HuH-7 (cell line): ENCODE measurements at regions not wholly inside any gene's neighbourhood (a gene's known extent, or its start where the extent isn't known, plus 50 kb on each side); places are given as distances from the start of the nearest gene placed in this dataset.
"Not testable (repeated sequence)": the region's sequence is repeated elsewhere in the genome, so short reads cannot be mapped to it uniquely, and the experiment has no call there.

Source experiments
- DNase-seq: peaks from one replicate; pipeline ENCODE4 v3.0.0; 2011; ENCODE audit warnings: low spot score

DNA sequence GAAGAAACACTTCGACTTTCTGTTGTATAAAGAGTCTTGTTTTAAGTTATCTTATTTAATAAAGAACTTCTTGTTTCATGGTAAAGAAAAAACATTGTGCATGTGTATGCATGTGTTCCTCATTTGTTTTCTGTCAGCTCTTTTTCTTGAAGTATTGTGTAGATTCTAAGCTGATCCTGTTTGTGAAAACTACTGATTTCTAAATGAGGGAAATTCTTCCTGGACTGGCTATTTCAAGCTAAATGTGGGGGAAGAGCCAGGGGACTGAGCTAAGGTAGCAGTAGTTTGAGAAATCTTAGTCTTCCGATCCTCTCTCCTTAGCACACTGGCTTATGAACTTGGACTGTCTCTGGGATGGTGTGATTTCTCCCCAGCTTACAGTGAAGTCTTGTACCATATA lies 56.4 kb upstream of the RBMS1 start:
- no peak for DNase-seq

DNA sequence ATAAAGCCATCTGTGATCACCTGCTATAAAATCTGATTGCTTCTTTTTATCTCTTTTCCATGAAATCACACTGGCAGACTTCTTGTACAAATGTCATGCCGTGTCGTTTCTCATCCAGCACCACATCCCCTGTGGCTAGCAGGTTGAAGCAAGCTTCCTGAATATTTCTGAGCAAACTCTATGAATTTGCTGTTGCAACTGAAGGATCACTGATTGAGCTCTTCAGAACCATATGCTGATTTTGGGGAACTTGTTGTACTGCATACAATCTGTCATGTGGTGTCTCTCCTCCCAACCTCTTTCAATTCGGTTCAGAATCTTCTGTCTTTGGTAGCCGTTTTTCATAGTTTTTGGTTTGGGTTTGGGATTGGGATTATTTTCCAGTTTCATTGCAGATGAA lies 57.7 kb upstream of the RBMS1 start:
- no peak for DNase-seq

DNA sequence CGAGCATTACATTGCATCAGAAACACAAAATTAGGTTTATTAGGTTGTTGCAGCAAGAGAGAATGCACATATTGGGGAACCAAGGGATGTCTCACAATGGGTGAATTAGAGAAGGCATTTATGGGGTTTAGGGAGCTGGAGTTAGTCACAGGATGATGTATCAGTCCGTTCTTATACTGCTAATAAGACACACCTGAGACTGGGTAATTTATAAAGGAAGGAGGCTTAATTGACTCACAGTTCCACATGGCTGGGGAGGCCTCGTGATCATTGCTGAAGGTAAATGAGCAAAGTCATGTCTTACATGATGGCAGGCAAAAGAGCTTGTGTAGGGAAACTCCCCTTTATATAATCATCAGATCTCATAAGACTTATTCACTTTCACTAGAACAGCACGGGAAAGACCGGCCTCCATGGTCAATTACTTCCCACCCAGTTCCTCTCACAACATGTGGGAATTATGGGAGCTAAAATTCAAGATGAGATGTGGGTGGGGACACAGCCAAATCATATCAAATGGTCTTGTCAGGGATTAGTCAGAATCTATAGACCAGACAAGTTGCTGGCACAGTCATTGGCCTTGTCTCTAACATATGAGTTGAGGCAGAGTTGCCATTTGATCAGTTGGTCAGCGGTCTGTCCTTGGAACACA lies 61.9 kb upstream of the RBMS1 start:
- DNase-seq, result no peak

DNA sequence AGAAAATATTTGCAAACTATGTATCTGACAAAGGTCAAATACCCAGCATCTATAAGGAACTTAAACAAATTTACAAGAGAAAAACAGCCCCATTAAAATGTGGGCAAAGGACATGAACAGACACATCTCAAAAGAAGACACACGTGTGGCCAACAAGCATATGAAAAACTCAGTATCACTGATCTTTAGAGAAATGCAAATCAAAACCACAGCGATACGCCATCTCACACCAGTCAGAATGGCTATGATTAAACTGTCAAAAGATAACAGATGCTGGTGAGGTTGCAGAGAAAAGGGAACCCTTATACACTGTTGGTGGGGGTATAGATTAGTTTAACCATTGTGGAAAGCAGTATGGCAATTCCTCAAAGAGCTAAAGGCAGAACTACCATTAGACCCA lies 64.3 kb upstream of the RBMS1 start:
- DNase-seq, result no peak

DNA sequence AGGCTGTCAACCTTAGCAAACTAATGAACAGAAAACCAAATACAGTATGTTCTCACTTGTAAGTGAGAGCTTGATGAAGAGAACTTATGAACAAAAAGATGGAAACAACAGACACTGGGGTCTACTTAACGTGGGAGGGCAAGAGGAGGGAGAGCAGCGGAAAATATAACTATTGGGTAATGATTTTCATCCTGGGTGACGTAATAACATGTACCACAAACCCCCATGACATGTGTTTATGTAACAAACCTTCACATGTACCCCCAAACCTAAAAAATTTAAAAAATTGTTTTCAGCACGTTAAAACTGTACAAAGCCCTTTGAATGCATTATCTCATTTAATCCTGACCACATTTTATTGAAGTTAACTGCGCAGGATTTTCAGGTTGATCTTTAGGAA lies 64.9 kb upstream of the RBMS1 start:
- no peak for DNase-seq

DNA sequence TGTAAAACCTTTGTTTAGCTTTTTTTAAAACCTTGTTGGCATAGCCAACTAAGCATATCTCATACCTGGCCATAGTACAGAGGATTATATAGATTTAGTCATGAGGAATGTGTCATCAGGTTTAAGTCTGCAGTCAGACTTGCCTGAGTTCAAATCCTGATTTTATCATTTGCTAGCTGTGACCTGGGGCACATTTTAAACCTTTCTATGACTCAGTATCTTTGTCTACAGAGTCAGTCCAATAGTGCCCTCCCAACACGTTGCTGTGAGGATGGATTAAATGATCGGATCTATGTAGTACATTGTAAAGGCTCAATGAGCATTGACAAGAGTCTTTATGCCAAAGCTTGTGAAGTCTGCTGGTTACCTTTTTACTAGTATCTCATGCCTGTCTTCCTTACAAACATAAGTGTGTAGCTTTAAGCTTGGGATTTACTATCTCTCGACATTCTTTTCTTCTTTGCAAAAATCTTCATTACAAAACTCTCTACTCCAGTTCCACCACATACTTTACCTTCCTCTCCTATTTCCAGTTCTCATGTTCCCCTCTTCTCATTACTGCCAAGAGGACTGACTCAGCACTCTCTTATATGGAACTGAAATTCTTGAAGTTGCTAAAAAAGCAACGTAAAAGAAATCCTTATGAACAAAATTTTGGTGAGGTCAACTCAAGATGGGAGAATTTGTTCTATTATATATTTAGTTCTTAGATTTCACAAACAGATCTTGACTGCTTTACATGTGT lies 68.1 kb upstream of the RBMS1 start:
- DNase-seq, result no peak

DNA sequence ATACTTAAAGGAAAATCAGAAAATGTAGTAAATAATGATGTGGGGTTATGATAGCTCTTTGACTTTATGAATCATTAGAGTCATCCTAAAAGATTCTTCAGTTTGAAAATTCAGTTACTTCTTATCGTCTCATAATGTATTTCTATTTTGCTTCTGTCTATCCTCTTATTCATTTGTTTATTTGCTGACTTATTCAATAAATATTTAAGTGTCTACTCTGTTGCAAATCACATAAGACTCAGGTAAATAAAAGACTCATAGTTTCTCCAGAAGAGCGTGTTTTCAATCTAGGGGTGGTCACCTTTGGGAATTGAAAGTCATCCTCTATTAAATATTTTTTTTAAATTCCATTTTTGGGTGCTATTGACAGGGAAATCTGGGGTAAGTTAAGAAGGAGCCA lies 69.1 kb upstream of the RBMS1 start:
- no peak for DNase-seq

DNA sequence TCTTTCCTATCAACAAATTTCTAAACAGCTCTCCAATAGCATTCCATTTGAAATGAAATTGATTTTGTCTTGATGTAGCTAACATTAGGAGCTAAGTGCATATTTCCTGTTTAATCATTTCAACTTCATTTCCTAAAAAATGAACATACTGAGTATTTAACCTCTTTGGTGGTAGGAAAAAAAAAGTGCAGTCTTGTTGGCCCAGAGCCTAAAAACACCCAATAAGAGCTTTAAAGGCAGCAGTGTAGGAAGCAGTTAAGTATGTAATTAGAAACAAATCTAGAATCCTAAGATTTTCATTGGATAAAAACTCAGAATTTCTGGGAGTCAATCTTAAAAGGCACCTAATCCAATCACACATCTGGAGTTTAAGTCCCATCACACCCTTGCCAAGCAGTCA lies 71.0 kb upstream of the RBMS1 start:
- no peak for DNase-seq

DNA sequence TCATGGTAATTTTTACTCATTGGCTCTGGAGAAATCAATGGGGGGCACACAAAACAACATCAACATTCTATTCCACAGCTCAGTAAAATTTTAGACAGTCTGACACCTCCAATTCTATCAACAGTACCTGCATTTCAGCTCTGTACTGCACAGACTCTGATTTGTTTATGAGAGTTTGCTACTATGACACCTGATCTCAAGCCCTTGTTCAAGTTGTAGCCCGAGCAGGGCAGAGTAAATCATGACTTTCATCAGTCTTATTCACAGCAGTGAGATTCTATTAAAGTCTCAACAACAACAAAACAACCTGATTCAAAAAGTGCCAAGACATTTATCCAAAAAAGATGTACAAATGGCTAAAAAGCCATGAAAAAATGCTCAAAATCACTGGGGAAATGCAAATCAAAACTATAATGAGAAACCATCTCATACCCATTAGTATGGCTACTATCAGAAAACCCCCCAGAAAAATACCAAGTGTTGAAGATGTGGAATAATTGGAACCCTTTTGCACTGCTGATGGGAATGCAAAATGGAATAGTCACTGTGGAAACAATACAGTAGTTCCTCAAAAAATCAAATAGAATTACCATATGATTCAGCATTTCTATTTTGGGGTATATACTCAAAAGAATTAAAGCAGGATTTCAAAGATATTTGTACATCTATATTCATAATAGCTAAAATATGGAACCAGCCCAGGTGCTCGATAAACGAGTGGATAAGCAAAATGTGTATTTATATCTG lies 71.7 kb upstream of the RBMS1 start:
- no peak for DNase-seq

DNA sequence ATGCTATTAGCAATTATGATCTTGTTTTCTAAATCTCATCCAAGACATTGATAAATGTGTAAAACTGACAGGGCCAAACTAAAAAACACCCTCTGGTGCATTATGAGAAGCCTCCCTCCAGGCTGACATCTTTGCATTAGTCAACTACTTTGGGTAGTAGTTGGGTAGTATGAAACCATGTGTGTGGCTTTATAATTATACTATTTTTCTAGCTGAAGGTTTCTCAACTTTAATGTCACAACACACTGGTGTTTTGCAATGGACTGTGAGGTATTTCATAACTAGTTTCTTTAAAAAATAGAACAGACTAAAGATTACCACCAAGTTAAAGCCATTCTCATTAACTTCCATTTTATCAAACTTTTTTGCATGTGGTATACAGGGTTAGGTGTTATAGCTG lies 73.1 kb upstream of the RBMS1 start:
- no peak for DNase-seq

DNA sequence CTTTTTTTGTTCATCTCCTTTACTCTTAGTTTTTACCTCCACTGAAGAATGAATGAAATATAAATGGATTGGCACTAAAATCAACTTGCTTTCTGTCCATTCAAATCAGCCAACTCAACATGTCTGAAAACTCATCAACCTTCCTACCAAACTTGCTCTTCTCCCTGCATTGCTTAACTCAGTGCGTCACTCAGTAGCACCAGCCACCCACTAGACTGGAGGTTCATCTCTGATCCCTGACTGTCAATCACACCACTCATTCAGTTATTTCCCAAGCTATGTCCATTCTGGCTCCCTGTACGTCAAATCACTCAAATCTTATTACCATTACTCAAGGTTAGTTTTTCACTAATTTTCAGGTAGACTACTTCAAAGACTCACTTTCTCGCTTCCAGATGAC lies 75.2 kb upstream of the RBMS1 start:
- no peak for DNase-seq

DNA sequence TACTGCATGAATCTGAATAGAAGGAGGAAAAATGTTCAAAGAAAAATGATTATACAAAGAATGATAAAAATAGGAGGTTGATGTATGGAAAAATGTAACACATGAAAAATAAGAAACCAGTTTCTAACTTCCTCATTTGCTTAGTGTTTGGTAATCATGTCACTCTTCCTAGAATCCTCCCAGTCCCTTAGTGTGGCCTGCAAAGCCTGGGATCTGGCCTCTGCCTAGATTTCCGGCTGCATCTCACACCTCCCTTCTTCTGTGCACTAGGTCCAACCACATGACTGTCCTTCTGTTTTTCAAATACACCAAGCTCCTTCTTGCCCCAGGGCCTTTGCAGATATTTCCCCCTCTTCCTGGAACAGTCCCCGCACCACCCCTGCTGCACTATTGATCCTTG lies 76.8 kb upstream of the RBMS1 start:
- DNase-seq, result no peak

DNA sequence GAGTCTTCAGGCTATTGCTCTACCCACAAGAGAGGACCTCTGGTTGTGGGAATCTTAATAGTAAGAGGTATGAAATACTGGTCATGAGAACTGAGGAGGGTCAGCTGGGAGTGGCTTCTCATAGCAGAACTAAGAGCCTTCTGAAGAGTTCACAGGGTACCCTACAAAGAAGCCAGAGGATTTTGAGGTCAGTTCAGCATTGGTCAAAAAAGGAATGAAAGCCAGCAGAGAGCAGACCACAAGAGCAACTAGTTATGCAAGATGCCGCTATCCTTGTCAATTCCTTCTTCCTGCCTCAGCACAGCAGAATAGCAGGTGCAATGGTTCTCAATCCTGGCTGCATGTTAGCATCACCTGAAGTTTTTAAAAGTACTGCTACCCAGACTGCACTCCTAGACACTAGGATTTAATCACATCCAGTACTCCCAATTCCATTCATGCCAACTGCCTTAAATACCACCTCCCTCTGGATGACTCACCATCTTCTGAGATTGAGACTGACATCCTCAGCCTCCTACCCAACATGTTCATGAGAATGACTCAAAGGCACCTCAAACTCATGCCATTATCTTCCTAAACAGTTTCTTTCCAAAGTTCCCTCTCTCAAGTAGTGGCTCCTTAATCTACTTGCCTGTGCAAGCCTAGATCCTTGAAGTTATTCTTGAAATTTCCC lies 81.0 kb upstream of the RBMS1 start:
- no peak for DNase-seq

DNA sequence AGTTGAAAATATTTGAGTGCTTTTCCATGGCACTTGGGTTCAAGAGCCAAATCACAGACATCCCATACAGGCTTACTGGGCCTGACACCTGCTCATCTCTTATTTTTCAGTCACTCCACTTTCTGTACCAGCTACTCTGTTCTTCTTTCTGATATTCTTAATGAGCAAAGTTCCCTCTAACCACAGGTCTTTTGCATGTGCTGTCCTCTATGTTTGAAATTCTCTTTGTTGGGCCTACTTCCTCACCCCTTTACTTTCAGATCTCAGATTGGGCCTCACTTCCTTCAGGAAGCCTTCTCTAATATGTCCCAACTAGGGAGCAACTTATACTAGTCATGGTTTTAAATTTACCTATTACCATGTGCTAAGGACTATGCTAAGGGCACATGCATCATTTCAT lies 81.8 kb upstream of the RBMS1 start:
- DNase-seq, result no peak

DNA sequence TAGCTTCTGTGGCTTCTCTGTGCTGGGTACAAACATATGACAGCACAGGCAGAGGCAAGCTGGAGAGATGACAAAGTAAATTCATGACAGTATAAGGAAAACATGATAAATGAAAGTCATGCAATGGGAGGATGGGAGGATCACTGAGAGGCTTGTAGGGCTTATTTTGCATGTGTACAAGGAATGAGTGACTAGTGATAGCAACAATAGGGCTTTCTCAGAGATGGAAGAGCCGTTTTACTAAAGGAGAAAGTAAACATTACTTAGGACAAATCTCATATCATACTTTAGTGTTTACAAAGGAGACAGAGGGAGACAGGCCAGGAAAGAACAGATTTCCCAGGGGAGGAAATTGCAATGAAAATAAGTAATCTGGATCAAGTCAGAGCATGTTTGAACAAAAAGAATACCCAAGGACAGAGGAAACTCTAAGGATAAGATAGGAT lies 82.5 kb upstream of the RBMS1 start:
- no peak for DNase-seq

DNA sequence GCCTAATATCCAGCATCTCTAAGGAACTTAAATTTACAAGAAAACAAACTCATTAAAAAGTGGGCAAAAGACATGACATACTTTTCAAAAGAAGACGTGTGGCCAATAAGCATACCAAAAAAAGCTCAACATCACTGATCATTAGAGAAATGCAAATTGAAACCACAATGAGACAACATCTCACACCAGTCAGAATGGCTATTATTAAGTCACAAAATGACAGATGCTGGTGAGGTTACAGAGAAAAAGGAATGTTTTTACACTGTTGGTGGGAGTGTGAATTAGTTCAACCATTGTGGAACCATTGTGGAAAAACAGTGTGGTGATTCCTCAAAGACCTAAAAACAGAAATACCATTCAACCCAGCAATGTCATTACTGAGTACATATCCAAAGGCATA lies 83.5 kb upstream of the RBMS1 start:
- DNase-seq, result not testable (repeated sequence)

DNA sequence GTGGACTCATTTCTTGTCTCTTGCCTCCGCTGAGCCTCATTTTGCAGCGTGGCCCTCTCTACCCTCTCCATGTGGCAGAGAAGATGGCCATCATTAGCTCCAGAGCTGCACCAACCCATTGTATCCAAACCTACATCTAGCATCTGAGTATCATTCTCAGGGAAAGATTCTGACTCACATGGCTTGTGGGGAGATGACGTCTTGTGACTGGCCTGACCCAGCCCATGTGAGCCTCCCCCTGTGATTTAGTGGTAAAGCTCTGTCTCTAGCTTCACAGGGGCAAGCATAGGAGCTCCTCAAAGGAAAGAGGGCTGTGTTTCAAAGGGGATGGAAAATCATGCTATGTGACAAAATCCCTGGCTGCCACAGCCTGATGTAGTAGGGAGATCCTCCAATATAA lies 87.4 kb upstream of the RBMS1 start:
- DNase-seq, result no peak

DNA sequence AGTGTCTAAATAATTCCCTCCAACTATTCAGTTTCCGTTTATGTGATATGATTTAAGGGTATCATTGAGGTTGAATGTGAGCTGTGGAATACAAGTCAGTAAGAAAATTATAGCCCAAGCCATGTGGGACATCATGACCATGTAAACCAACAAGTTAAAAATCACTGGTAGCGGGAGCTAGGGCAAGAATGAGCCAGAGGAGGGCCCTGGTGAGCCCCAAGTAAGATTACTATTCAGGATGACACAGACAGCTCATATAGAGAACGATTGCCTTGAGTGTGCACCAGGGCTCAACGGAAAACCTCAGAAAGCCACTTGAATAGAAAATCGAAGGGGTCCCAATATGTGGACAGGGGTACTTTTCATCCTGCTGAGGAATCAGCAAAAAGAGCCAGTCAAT lies 87.8 kb upstream of the RBMS1 start:
- DNase-seq, result peak; percentile 34

DNA sequence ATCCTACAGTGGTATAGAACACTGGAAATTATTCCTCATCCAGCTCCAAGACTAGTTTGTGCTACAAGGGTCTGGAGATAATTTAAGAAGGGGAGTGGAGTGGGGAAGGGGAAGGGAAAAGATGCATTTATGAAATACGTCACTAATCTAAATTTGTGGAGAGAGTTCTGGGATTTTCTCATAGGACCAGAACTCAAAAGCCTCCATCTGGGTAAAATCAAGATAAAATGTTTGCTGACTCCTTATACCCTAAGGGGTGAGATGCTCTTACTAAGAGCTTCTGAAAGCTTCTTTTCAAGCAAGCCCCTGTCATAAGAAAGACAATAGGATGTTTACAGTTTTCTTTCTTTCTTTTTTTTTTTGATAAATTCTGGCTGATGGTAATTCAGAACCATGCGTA lies 88.5 kb upstream of the RBMS1 start:
- DNase-seq, result no peak

DNA sequence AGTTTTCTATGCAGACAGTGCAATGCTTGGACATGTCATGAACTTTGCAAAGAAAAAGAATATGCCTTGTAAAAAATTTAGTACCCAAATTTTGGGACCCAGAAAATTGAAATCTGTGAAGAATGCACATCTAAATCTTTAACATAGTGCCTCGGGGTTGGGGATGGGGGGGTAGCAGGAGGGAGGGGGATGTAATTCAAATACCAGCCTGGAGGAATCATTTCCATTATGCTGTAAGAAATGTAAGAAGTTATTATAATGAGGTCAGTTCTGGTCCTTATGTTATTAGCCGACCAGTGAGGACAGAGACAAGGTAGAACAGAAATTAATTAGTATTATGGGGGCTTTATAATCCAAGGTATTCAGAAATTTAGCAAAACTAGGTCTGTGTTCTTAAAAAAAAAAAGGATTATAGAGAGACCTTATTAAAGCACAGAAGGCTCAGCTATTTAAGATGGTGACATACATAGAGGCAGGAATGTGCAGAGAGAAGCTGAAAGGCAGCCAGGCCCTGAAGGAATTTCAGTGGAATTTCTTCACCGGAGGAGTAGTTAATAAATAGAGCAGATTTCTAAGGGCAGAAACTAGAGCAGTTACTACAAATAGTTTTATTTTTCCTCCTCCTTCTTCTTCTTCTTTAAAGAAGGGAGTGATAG lies 89.0 kb upstream of the RBMS1 start:
- DNase-seq, result no peak

DNA sequence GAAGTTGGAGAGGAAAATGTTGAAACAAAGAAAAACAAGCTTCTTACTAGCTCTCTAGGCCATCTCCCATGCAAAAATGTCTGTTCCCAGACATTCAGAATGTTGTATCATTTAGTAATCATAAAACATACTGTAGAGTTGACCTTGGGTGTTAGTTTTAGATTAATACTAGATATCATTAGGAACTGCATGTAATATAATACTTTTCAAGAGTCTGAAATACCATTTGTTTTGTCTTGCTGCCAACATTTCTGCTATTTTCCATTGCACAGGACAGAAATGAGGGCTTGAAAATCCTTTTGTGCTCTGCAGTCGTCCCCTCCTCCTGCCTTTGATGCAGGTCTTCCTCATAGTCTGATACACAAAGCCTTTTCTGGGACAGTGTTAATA lies 89.5 kb upstream of the RBMS1 start:
- no peak for DNase-seq

DNA sequence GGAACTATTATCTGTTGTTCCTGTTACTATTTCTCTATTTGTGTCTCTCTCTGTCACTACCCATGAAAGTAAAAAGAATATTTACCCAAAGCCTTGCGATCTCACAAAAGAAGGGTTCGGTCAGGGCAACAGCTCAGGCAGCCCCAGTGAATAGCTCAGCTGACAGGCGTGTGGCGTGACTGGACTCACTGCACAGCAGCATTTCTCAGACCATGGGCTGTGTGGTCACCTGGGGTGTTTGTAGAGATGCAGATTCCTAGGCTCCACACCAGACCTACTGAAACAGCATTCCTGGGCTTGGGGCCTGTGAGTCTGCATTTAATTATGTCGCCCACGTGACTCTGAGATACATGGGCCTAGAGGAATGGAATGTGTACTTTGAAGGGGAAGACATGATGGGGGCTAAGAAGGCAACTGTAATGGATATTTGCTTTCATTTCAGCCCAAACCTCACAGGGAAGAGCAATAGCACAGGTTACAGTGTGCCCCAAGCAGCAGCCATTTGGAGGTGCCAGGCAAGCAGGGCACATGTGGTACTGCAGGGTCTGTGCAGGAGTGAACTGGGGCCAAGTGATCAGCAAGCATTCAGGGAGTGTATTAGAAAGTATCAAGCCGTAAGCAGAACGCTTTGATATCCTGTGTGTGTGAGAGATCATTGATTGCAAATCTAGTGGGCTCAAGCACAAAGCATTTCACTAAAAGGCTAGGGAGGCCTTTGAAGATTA lies 90.4 kb upstream of the RBMS1 start:
- no peak for DNase-seq
